ENCODE measurements at regions not wholly inside any gene's neighbourhood (a gene's known extent, or its start where the extent isn't known, plus 50 kb on each side); places are given as distances from the start of the nearest gene placed in this dataset.

- POLR2A ChIA-PET = no interaction called here
- Histone ChIP-seq H4K20me1 (ENCODE audit: insufficient read depth) (no peaks in the 10 kb centered on the region), H3K9ac (ENCODE audit: low read length) (no peak overlapping the region), H3K4me2 (ENCODE audit: low read length) (no peak overlapping the region), H3K27me3 (ENCODE audit: insufficient read depth, low read length) (no peaks in the 10 kb centered on the region), H3K36me3 (ENCODE audit: control insufficient read depth in 1 of 2, insufficient read depth in 2 of 2, low read length in 2 of 2) (no peaks in the 10 kb centered on the region), H3K27ac (ENCODE audit: low read depth, low read length) (no peak overlapping the region), H3K4me3 (replicated peaks in 1 of 2; ENCODE audit: low read depth in 1 of 2, low read length in 2 of 2) (no peak overlapping the region), H3K4me1 (ENCODE audit: control insufficient read depth in 1 of 2, insufficient read depth in 2 of 2, low read length in 2 of 2) (no peaks in the 10 kb centered on the region), H3K79me2 (ENCODE audit: insufficient read depth, low read length) (no peaks in the 10 kb centered on the region), H3K9me2 (ENCODE audit: insufficient read depth) (no peaks in the 10 kb centered on the region), H2AFZ (ENCODE audit: low read depth, low read length, poor library complexity, severe bottlenecking) (no peak overlapping the region), H3K9me3 (ENCODE audit: control insufficient read depth in 1 of 2, insufficient read depth in 1 of 2, low read depth in 1 of 2, low read length in 2 of 2) (0 out of 4 replicates have a peak, but pooled peaks cover 0 to 2% of the 10 kb centered on the region in 2 experiments)
- no peak for DNase-seq (ENCODE audit: low read depth, low spot score)
- RAD21 ChIA-PET (ENCODE audit: low non-redundant PET in 1 of 2, low total read pairs in 2 of 2, uncharacterized antibody in 2 of 2, unreplicated experiment in 2 of 2) = no interaction called here
- CTCF ChIA-PET = no interaction called here
- ATAC-seq = no peak
- intact Hi-C loops (cut with micrococcal nuclease) = no loop called here
- no peak for TF ChIP-seq RAD21 (IDR thresholded peaks at IDR 0.05; ENCODE audit: low read depth)
- TF ChIP-seq REST (IDR thresholded peaks at IDR 0.05; ENCODE audit: low read depth) = no peak
- TF ChIP-seq EZH2 (IDR thresholded peaks at IDR 0.05) = no peak
- TF ChIP-seq SRF (IDR thresholded peaks at IDR 0.05; ENCODE audit: low read depth) = no peak
- TF ChIP-seq ZBTB33 (IDR thresholded peaks at IDR 0.05; ENCODE audit: extremely low read depth, insufficient replicate concordance, low read length) = no peak
- TF ChIP-seq SP1 (IDR thresholded peaks at IDR 0.05; ENCODE audit: low read depth) = no peak
- no peak for TF ChIP-seq POLR2AphosphoS5 (IDR thresholded peaks at IDR 0.05; ENCODE audit: low read depth, low read length)
- no peak for TF ChIP-seq CTCF (IDR thresholded peaks at IDR 0.05 in 2 of 3, conservative IDR thresholded peaks at IDR 0.05 in 1 of 3; ENCODE audit: borderline replicate concordance in 1 of 3, insufficient read depth in 1 of 3, low read depth in 2 of 3, low read length in 2 of 3)
- no peak for TF ChIP-seq ZFX (IDR thresholded peaks at IDR 0.05)
- TF ChIP-seq MAX (IDR thresholded peaks at IDR 0.05) = no peak
- no peak for TF ChIP-seq TCF7L2 (IDR thresholded peaks at IDR 0.05; ENCODE audit: borderline replicate concordance, extremely low read depth, insufficient read depth, insufficient read length)
- no peak for TF ChIP-seq EGR1 (IDR thresholded peaks at IDR 0.05; ENCODE audit: low read depth)
- TF ChIP-seq EZH2phosphoT487 (IDR thresholded peaks at IDR 0.05; ENCODE audit: borderline replicate concordance) = no peak
- no peak for TF ChIP-seq CBX3 (IDR thresholded peaks at IDR 0.05; ENCODE audit: low read depth)
- TF ChIP-seq JUND (IDR thresholded peaks at IDR 0.05) = no peak
- TF ChIP-seq ELF1 (IDR thresholded peaks at IDR 0.05; ENCODE audit: borderline replicate concordance, low read depth) = no peak
- TF ChIP-seq ZNF274 (IDR thresholded peaks at IDR 0.05; ENCODE audit: low read depth, low read length) = no peak
- BruUV-seq (replicated peaks) = no TSS peak
These were observed 303.3 kb downstream of the ARRDC4 start for GRCh38 chr15:98263787-98264186.
